ENCODE measurements at regions not wholly inside any gene's neighbourhood (a gene's known extent, or its start where the extent isn't known, plus 50 kb on each side); places are given as distances from the start of the nearest gene placed in this dataset.

DNA sequence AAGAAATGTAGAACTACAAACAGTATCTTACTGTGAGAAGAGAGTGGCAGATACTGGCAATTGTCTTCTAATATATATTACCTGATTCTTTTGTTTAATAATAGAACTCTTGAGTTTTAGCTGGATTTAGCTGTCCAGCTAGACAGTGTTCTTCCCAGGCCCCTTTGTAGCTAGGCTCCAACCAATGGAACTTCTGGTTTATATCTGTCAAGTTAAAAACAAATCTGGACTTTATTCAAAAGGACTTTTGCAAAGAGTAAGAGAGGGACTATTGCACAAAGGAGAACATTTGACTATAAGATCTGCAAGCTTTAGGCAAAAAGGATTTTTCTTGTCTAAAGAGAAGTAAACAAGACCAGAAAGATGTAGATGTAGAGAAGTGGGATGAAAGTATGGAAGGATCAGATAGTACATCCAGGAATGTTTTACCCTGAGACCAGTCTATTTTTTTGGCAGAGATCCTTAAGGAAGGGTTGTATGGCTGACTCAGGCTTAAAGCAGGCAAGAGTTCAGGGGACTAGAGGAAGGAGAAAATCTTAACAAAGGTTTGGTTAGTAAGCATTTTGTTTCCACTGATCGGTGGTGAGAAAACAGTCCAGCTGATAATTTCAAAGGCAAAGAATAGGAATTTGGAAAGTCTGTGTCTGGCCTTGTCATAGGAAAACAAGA is 111.1 kb upstream of the PLEKHA5 start:
- no peak for DNase-seq (ENCODE audit: low read depth, low spot score)
- in situ Hi-C loops (cut with HindIII; ENCODE audit: low pct_unique_long_range_greater_than_20kb, low sequenced_read_pairs), result no loop called here

GRCh38 chr12:19021240-19021639 is 108.3 kb upstream of the PLEKHA5 start:
- no peak for DNase-seq (ENCODE audit: low read depth, low spot score)
- in situ Hi-C loops (cut with HindIII; ENCODE audit: low pct_unique_long_range_greater_than_20kb, low sequenced_read_pairs), result no loop called here

- no peak for DNase-seq (ENCODE audit: low read depth, low spot score)
These were observed 107.9 kb upstream of the PLEKHA5 start for GRCh38 chr12:19021646-19022045.

GRCh38 chr12:19025582-19025981 is 104.0 kb upstream of the PLEKHA5 start:
- in situ Hi-C loops (cut with HindIII; ENCODE audit: low pct_unique_long_range_greater_than_20kb, low sequenced_read_pairs), result no loop called here
- DNase-seq (ENCODE audit: low read depth, low spot score), result no peak

More at GRCh38 chr12:19021646-19022045, 107.9 kb upstream of the PLEKHA5 start:
- in situ Hi-C loops (cut with HindIII; ENCODE audit: low pct_unique_long_range_greater_than_20kb, low sequenced_read_pairs), result no loop called here

DNA sequence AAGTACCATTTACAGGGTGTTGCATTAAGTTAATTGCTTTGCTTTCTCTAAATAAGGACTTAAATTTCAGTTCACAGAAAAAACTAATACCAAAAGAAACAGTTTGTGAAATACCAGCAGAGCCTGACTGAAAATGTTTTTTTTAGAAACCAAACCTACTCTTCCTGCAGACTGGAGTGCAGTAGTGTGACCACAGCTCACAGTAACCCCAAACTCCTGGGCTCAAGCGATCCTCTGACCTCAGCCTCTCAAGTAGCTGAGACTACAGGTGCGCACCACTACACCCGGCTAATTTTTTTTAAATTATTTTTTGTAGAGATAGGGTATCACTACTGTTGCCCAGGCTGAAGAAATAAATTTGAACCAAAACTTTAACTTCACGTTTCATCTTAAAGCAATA is 103.5 kb upstream of the PLEKHA5 start:
- in situ Hi-C loops (cut with HindIII; ENCODE audit: low pct_unique_long_range_greater_than_20kb, low sequenced_read_pairs), result no loop called here
- DNase-seq (ENCODE audit: low read depth, low spot score), result no peak

DNA sequence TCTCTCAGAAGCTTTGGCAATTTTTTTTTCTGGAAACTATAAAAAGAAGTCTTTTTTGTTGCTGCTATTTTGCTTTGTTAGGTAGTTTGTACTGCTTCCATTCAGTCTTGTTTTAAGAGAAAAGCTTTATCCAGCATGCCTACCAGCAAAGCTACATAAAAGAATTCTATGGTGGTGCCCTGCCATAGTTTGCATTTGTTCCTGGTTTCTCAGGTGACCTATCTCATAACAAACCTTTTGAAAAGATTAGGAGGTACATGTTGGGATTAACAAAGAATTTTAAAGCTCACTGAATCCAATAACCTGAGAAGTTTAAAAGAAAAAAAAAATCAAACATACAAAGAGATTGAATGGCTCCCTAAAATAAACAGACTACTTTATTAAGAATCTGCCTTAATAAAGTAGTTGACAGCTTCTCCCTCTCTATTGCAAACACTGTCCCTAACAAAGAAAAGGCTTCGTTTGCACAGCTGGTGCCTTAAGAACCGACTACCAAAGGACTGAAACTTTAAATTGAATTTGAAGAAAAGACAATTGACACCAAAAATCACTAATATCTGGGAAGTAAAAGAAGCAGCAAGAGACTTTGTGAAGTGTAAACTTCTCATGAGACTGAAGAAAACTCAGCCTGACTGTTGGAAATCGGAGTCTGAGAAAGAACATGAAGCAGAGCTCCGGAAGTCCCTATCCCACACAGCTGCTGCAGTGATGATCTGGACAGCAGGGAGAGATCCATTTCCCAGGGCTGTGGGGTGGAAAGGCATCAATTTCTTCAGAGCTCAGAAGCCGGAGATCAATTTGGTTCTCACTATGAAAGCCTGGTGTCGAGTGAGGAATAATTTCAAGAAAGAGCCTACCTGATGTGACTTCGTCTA is 102.7 kb upstream of the PLEKHA5 start:
- in situ Hi-C loops (cut with HindIII; ENCODE audit: low pct_unique_long_range_greater_than_20kb, low sequenced_read_pairs), result no loop called here
- no peak for DNase-seq (ENCODE audit: low read depth, low spot score)

- no peak for DNase-seq (ENCODE audit: low read depth, low spot score)
- in situ Hi-C loops (cut with HindIII; ENCODE audit: low pct_unique_long_range_greater_than_20kb, low sequenced_read_pairs), result no loop called here
These were observed 99.4 kb upstream of the PLEKHA5 start for GRCh38 chr12:19030180-19030579.

DNA sequence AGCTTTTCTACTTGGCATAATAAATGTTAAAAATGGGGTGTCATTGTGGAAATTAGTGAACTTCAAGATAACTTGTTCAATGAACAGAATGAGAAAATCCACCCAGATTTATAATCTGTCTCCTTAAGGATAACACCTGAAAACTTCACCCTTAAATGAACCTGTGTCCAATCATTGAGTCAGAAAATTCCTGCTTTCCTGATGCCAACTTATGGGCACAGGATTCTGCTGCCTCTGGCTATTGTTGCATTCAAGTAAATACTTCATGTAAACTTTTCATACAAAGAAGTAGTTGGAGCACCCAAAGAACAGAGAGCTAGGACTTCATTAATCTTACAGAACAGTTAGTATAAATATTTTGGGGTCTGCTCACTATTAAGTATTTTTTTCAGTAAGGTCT is 98.9 kb upstream of the PLEKHA5 start:
- in situ Hi-C loops (cut with HindIII; ENCODE audit: low pct_unique_long_range_greater_than_20kb, low sequenced_read_pairs), result no loop called here
- no peak for DNase-seq (ENCODE audit: low read depth, low spot score)

- in situ Hi-C loops (cut with HindIII; ENCODE audit: low pct_unique_long_range_greater_than_20kb, low sequenced_read_pairs), result no loop called here
- no peak for DNase-seq (ENCODE audit: low read depth, low spot score)
These were observed 98.5 kb upstream of the PLEKHA5 start for GRCh38 chr12:19031032-19031431.

GRCh38 chr12:19032826-19033225 is 96.7 kb upstream of the PLEKHA5 start:
- no peak for DNase-seq (ENCODE audit: low read depth, low spot score)
- in situ Hi-C loops (cut with HindIII; ENCODE audit: low pct_unique_long_range_greater_than_20kb, low sequenced_read_pairs), result no loop called here

DNA sequence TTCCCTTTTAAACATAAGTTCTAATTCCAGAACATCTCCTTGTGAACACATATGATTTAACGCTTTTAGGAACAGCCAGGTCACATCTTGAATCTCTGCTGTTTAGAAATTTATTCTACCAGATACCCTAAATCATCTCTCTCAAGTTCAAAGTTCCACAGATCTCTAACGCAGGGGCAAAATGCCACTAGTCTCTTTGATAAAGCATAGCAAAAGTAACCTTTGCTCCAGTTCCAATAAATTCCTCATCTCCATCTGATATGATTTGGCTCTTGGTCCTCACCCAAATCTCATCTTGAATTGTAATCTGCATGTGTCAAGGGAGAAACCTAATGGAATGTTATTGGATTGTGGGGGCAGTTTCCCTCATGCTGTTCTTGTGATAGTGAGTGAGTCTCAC is 96.3 kb upstream of the PLEKHA5 start:
- no peak for DNase-seq (ENCODE audit: low read depth, low spot score)

DNA sequence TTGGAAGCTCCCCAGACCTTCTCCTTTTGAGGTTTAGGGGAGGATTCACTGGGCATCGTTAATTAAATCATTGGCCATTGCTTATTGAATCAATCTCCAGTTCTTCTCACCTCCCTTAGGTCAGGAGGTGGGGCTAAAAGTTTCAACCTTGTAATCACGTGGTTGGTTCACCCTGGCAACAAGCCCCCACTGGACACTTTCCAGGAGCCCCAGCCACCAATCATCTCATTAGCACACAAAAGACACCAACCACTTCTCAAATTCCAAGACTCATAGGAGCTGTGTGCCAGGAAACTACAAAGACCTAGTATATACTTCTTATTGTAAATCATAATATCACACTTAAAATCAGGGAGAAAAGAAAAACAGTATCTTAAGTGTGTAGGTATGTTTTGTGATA is 94.6 kb upstream of the PLEKHA5 start:
- no peak for DNase-seq (ENCODE audit: low read depth, low spot score)
- in situ Hi-C loops (cut with HindIII; ENCODE audit: low pct_unique_long_range_greater_than_20kb, low sequenced_read_pairs), result no loop called here

More for the DNA sequence above, 96.3 kb upstream of the PLEKHA5 start:
- in situ Hi-C loops (cut with HindIII; ENCODE audit: low pct_unique_long_range_greater_than_20kb, low sequenced_read_pairs), result no loop called here

DNA sequence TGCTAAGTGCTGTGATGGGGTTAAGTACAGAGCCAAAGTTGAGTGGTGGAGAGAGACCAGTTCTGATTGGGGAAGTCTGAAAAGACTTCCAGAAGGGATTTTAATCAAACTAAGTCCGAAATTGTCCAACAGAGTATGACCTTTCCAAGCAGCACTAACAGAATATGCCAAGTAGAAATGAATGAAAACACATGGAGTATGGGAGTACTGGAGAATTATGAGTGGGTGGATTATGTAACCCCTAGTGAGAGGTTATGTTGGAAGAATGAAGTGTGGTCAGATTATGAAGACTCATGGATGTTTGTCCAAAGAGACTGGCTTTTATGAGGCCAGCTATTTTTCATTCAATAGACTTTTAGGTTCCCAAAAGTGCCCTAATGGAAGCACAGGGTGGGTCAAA is 94.0 kb upstream of the PLEKHA5 start:
- DNase-seq (ENCODE audit: low read depth, low spot score), result no peak
- in situ Hi-C loops (cut with HindIII; ENCODE audit: low pct_unique_long_range_greater_than_20kb, low sequenced_read_pairs), result no loop called here

DNA sequence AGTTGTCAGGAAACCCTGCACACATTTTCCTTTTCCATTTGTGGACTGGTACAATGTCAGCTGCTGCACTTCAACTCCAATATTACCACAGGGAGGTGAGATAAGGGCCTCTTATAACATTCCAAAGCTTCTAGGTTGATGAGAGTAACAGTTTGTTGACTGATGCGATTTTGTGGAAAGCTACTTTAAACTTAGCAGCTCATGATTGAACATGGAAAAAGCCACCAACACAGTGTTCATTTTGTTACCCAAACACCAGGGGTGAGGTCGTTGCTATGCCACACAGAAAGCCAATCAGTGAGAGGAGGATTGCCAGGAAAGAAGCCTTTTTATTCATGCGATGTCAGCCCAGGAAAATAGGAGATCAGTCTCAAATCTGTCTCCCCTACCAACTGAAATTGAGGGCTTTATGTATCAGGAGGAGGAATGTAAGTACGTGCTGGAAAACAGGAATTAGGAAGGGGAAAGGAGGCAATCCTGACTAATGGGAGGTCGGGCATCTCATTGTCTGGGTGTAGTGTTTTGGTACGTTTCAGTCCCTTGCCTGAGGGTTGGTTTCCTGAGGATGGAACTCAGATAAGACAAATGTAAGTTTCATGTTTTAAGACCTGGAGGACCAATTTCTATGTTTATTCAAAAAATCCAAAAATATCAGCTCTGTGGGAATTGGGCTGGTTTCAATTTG is 92.7 kb upstream of the PLEKHA5 start:
- no peak for DNase-seq (ENCODE audit: low read depth, low spot score)
- in situ Hi-C loops (cut with HindIII; ENCODE audit: low pct_unique_long_range_greater_than_20kb, low sequenced_read_pairs), result no loop called here

DNA sequence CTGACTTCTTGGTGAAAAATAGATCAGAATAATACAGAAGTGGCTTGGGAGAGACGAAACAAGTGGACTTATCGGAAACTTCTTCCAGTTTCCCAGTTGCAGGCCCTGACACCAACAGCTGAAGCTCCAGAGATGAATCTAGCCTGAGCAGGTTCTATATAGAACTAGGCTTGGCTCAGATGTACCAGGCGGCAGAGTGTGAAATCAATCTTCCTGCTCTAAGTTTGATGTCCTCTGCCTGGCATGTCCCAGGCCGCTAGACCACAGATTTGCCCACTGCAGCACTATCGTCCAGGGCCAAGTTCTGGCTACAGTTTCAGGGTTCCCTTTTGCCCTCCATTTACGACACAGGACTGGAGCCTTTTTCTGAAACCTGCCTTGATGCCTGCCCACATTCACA is 91.3 kb upstream of the PLEKHA5 start:
- in situ Hi-C loops (cut with HindIII; ENCODE audit: low pct_unique_long_range_greater_than_20kb, low sequenced_read_pairs), result no loop called here
- no peak for DNase-seq (ENCODE audit: low read depth, low spot score)

- in situ Hi-C loops (cut with HindIII; ENCODE audit: low pct_unique_long_range_greater_than_20kb, low sequenced_read_pairs), result no loop called here
These were observed 90.0 kb upstream of the PLEKHA5 start for GRCh38 chr12:19039515-19039914.

DNA sequence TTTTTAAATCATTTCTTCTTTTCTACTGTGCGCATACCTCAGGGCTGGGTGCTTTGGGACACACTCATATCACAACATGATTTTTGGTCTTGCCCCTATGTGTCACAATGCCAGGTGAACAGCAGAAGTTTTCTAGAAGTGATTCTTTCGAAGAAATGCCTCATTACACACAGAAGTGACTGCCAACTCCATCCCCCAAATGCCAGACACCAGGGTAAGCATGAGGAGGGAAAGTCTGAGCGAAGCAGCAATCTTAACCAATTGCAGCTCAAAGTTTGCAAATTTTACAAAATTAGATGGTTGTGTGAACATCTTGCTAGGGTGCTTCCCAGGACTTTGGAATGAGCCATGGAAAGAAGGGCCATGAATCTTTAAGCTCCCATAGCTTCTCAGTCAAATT is 87.3 kb upstream of the PLEKHA5 start:
- DNase-seq (ENCODE audit: low read depth, low spot score), result no peak
- in situ Hi-C loops (cut with HindIII; ENCODE audit: low pct_unique_long_range_greater_than_20kb, low sequenced_read_pairs), result no loop called here

More at GRCh38 chr12:19039515-19039914, 90.0 kb upstream of the PLEKHA5 start:
- no peak for DNase-seq (ENCODE audit: low read depth, low spot score)

- in situ Hi-C loops (cut with HindIII; ENCODE audit: low pct_unique_long_range_greater_than_20kb, low sequenced_read_pairs), result no loop called here
- DNase-seq (ENCODE audit: low read depth, low spot score), result no peak
These were observed 85.1 kb upstream of the PLEKHA5 start for GRCh38 chr12:19044430-19044829.
